Tibial artery (tissue), 4 donors: ENCODE measurements at regions not wholly inside any gene's neighbourhood (a gene's known extent, or its start where the extent isn't known, plus 50 kb on each side); places are given as distances from the start of the nearest gene placed in this dataset.

ENCODE experiments used
- DNase-seq, 2 donors: peaks; one replicate each; pipeline ENCODE4 v3.0.0-alpha.2; 2019
- H3K27ac ChIP-seq, 2 donors: fragments of 200-600 bp; sonication (generic) in 1 of 2; 1 replicate in 1 of 2; 2 replicates in 1 of 2; pipeline ENCODE4 v1.5.1; 2018 to 2019; ENCODE audit warnings: mild to moderate bottlenecking in 1 of 2
- H3K27me3 ChIP-seq, 2 donors: fragments of 200-600 bp; sonication (generic) in 1 of 2; one replicate each; pipeline versions ENCODE4 v1.5.1 to v1.6.0; 2016 to 2019
- H3K36me3 ChIP-seq, 3 donors: fragments of 200-600 bp; sonication (generic) in 2 of 3; one replicate each; pipeline ENCODE4 v1.5.1; 2016 to 2019; ENCODE audit warnings: mild to moderate bottlenecking in 2 of 3
- H3K4me1 ChIP-seq, 4 donors: fragments of 200-600 bp; sonication (generic) in 2 of 4; 1 replicate in 3 of 4; 2 replicates in 1 of 4; pipeline ENCODE4 v1.5.1; 2016 to 2019
- H3K4me3 ChIP-seq, 2 donors: fragments of 200-600 bp; sonication (generic) in 1 of 2; 1 replicate in 1 of 2; 2 replicates in 1 of 2; pipeline ENCODE4 v1.5.1; 2018 to 2019; ENCODE audit warnings: mild to moderate bottlenecking in 2 of 2
- H3K9me3 ChIP-seq, 3 donors: fragments of 200-600 bp; sonication (generic) in 1 of 3; one replicate each; pipeline ENCODE4 v1.5.1; 2016 to 2019
- CTCF ChIP-seq, 2 experiments: fragments of 200-600 bp in 1 of 2; fragments of 450-650 bp in 1 of 2; IDR thresholded peaks; one replicate each; pipeline ENCODE4 v1.5.1; 2017 to 2019; ENCODE audit warnings: antibody characterized with exemption in 2 of 2, mild to moderate bottlenecking in 1 of 2, moderate library complexity in 1 of 2
- intact Hi-C: fragments of 100-400 bp; cut with DNase I; formaldehyde crosslinking; loops from one replicate; pipeline ENCODE4 v1.15.0; 2023; ENCODE audit warnings: low total_unique reads

- H3K36me3 ChIP-seq = no peaks in the 10 kb centered on the region
- H3K4me3 ChIP-seq = no peak overlapping the region
- TF ChIP-seq CTCF (IDR thresholded peaks at IDR 0.05) = no peak
- no peak for DNase-seq
- no peaks in the 10 kb centered on the region for H3K4me1 ChIP-seq
- intact Hi-C loops = no loop called here
- H3K9me3 ChIP-seq = no peaks in the 10 kb centered on the region
- no peak overlapping the region for H3K27ac ChIP-seq
- no peaks in the 10 kb centered on the region for H3K27me3 ChIP-seq
Observed at GRCh38 chr12:97047361-97047760, 140.3 kb downstream of the NEDD1 start.

GRCh38 chr12:97048421-97049035, 141.5 kb downstream of the NEDD1 start:
- H3K36me3 ChIP-seq = no peaks in the 10 kb centered on the region
- H3K9me3 ChIP-seq = no peaks in the 10 kb centered on the region
- no peak for TF ChIP-seq CTCF (IDR thresholded peaks at IDR 0.05)
- H3K4me3 ChIP-seq = no peak overlapping the region
- DNase-seq = no peak
- no peaks in the 10 kb centered on the region for H3K4me1 ChIP-seq
- no peak overlapping the region for H3K27ac ChIP-seq
- intact Hi-C loops = no loop called here
- no peaks in the 10 kb centered on the region for H3K27me3 ChIP-seq

GRCh38 chr12:97050509-97050908, 143.5 kb downstream of the NEDD1 start:
- intact Hi-C loops = no loop called here
- no peak for DNase-seq

GRCh38 chr12:97051341-97051740, 144.3 kb downstream of the NEDD1 start:
- no peak for TF ChIP-seq CTCF (IDR thresholded peaks at IDR 0.05)
- Histone ChIP-seq H3K27me3 (no peaks in the 10 kb centered on the region), H3K4me1 (no peaks in the 10 kb centered on the region), H3K4me3 (no peak overlapping the region), H3K9me3 (no peaks in the 10 kb centered on the region), H3K27ac (no peak overlapping the region), H3K36me3 (no peaks in the 10 kb centered on the region)
- intact Hi-C loops = no loop called here
- no peak for DNase-seq

More at GRCh38 chr12:97050509-97050908, 143.5 kb downstream of the NEDD1 start:
- no peaks in the 10 kb centered on the region for H3K4me1 ChIP-seq
- H3K9me3 ChIP-seq = no peaks in the 10 kb centered on the region
- H3K27ac ChIP-seq = no peak overlapping the region
- H3K27me3 ChIP-seq = no peaks in the 10 kb centered on the region
- H3K4me3 ChIP-seq = no peak overlapping the region
- no peaks in the 10 kb centered on the region for H3K36me3 ChIP-seq
- no peak for TF ChIP-seq CTCF (IDR thresholded peaks at IDR 0.05)

GRCh38 chr12:97061171-97061570, 154.1 kb downstream of the NEDD1 start:
- H3K4me1 ChIP-seq = no peaks in the 10 kb centered on the region
- DNase-seq = no peak
- H3K4me3 ChIP-seq = no peak overlapping the region
- H3K36me3 ChIP-seq = no peaks in the 10 kb centered on the region
- no peak overlapping the region for H3K27ac ChIP-seq
- H3K27me3 ChIP-seq = no peaks in the 10 kb centered on the region
- no peak for TF ChIP-seq CTCF (IDR thresholded peaks at IDR 0.05)
- H3K9me3 ChIP-seq = peaks cover 0 to 5% (median 0%) of the 10 kb centered on the region in 3 donors
- intact Hi-C loops = no loop called here
